K562 (cell line): ENCODE measurements at regions not wholly inside any gene's neighbourhood (a gene's known extent, or its start where the extent isn't known, plus 50 kb on each side); places are given as distances from the start of the nearest gene placed in this dataset.

ENCODE experiments used
- ATAC-seq: fragments of 200-7000 bp; cut with Tn5 transposase; 3 replicates; pipeline ENCODE4 v1.9.1; 2020; ENCODE audit warnings: moderate library complexity
- BruUV-seq: library from RNA; stranded (reverse); fragments of 400-500 nt; replicated peaks from 2 replicates; lab custom pipeline; 2021; lab: Mats Ljungman, UMichigan
- CTCF ChIA-PET: fragments of 300-600 bp; formaldehyde crosslinking; extraction: SDS; loops from one replicate; lab custom pipeline; 2021; ENCODE audit warnings: low intra/inter-chr PET ratio; lab: Yijun Ruan, JAX
- POLR2A ChIA-PET: fragments of 300-600, 350-650 bp; sonication (Branson Sonifier 250); formaldehyde crosslinking; extraction: SDS; loops from one replicate; lab custom pipeline; 2021; ENCODE audit warnings: antibody characterized with exemption, inconsistent platforms; lab: Yijun Ruan, JAX
- DNase-seq, 4 experiments: peaks; one replicate each; pipeline versions ENCODE4 v3.0.0 to v3.0.0-alpha.2; 2011 to 2018; ENCODE audit warnings: low spot score in 3 of 4, mixed read lengths in 3 of 4; ENCODE audit errors: extremely low read depth in 1 of 4
- FAIRE-seq: peaks from 2 replicates; lab custom pipeline; 2011; peaks lifted over from hg19 to GRCh38; lab: Jason Lieb, UNC
- H2AFZ ChIP-seq: 2 replicates; pipeline ENCODE4 v1.6.0; 2011; ENCODE audit warnings: low read depth, low read length, control low read depth, inconsistent platforms
- H3K27ac ChIP-seq: fragments of 200-600 bp; 3 replicates; pipeline ENCODE4 v1.8.0; 2011; ENCODE audit warnings: low read depth, mild to moderate bottlenecking, control low read depth, inconsistent platforms, low read length, moderate library complexity, mixed read lengths; ENCODE audit errors: extremely low read depth
- H3K27me3 ChIP-seq, 2 experiments: fragments of 300-600 bp in 1 of 2; 2 replicates in 1 of 2; 3 replicates in 1 of 2; pipeline versions ENCODE4 v1.6.0 to v1.8.0; 2011; ENCODE audit warnings: inconsistent platforms in 2 of 2, low read length in 2 of 2, mild to moderate bottlenecking in 1 of 2, mixed read lengths in 1 of 2, moderate library complexity in 1 of 2; ENCODE audit not compliant: control insufficient read depth in 2 of 2, insufficient read depth in 2 of 2
- H3K36me3 ChIP-seq: fragments of 300-600 bp; 3 replicates; pipeline ENCODE4 v1.8.0; 2011; ENCODE audit warnings: mild to moderate bottlenecking, low read length, inconsistent platforms; ENCODE audit not compliant: control insufficient read depth, insufficient read depth
- H3K4me1 ChIP-seq, 2 experiments: fragments of 200-600 bp in 1 of 2; replicated peaks in 1 of 2; 2 replicates in 1 of 2; 3 replicates in 1 of 2; pipeline versions ENCODE4 v1.5.1 to v1.8.0; 2011; ENCODE audit warnings: inconsistent platforms in 2 of 2, low read length in 2 of 2, mild to moderate bottlenecking in 1 of 2, mixed read lengths in 1 of 2, moderate library complexity in 1 of 2; ENCODE audit not compliant: control insufficient read depth in 2 of 2, insufficient read depth in 2 of 2
- H3K4me2 ChIP-seq: 2 replicates; pipeline ENCODE4 v1.6.1; 2011; ENCODE audit warnings: low read length, control low read depth, inconsistent platforms, mixed read lengths; ENCODE audit not compliant: insufficient read depth
- H3K4me3 ChIP-seq: fragments of 200-600 bp; sonication (generic), shearing (Covaris generic); 2 replicates; pipeline ENCODE4 v1.5.1; 2016; ENCODE audit warnings: control low read depth, inconsistent platforms
- H3K79me2 ChIP-seq: fragments of 200-600 bp; 3 replicates; pipeline ENCODE4 v1.8.0; 2011; ENCODE audit warnings: low read length, inconsistent platforms; ENCODE audit not compliant: control insufficient read depth, insufficient read depth
- H3K9ac ChIP-seq, 2 experiments: 2 replicates each; pipeline versions ENCODE4 v1.6.0 to v1.6.1; 2011; ENCODE audit warnings: low read depth in 2 of 2, low read length in 2 of 2, control low read depth in 1 of 2, inconsistent platforms in 1 of 2, mild to moderate bottlenecking in 1 of 2, mixed read lengths in 1 of 2; ENCODE audit not compliant: insufficient read depth in 1 of 2
- H3K9me1 ChIP-seq: one replicate; pipeline ENCODE4 v1.6.0; 2011; ENCODE audit warnings: inconsistent platforms, mild to moderate bottlenecking, low read length, moderate library complexity; ENCODE audit not compliant: control insufficient read depth, insufficient read depth
- H3K9me3 ChIP-seq: replicated peaks from 2 replicates; pipeline ENCODE4 v1.5.1; 2011; ENCODE audit warnings: low read depth, low read length, inconsistent platforms; ENCODE audit not compliant: control insufficient read depth, insufficient read depth
- H4K20me1 ChIP-seq: replicated peaks from 2 replicates; pipeline ENCODE4 v1.6.1; 2011; ENCODE audit warnings: low read length, inconsistent platforms, mixed read lengths; ENCODE audit not compliant: control insufficient read depth, insufficient read depth
- ARID2 ChIP-seq: fragments of 450-650 bp; IDR thresholded peaks from 2 replicates; pipeline ENCODE4 v1.6.1; 2017; ENCODE audit warnings: antibody characterized with exemption, mild to moderate bottlenecking
- ARID3B ChIP-seq: fragments of 250-450 bp; sonication (Bioruptor Pico); IDR thresholded peaks from 2 replicates; pipeline ENCODE4 v1.4.0; 2020; ENCODE audit warnings: borderline replicate concordance
- DLX4 ChIP-seq: fragments of 250-450 bp; sonication (Bioruptor Pico); IDR thresholded peaks from 2 replicates; pipeline ENCODE4 v1.6.1; 2021; ENCODE audit warnings: mild to moderate bottlenecking
- HDGF ChIP-seq: fragments of 450-650 bp; IDR thresholded peaks from 2 replicates; pipeline ENCODE4 v1.6.1; 2016
- HLTF ChIP-seq: fragments of 450-650 bp; IDR thresholded peaks from 2 replicates; pipeline ENCODE4 v1.6.1; 2016
- KLF6 ChIP-seq: fragments of 250-450 bp; sonication (Bioruptor Pico); IDR thresholded peaks from 2 replicates; pipeline ENCODE4 v1.4.0; 2020; ENCODE audit warnings: mild to moderate bottlenecking, moderate library complexity, borderline replicate concordance
- NFYB ChIP-seq: IDR thresholded peaks from 2 replicates; pipeline ENCODE4 v1.6.1; 2011; ENCODE audit warnings: mild to moderate bottlenecking, moderate library complexity; ENCODE audit not compliant: insufficient read length; ENCODE audit errors: extremely low read depth
- PML ChIP-seq: IDR thresholded peaks from 2 replicates; pipeline ENCODE4 v1.6.1; 2012; ENCODE audit warnings: low read length, inconsistent platforms
- PPARD ChIP-seq: fragments of 250-450 bp; sonication (Bioruptor Pico); IDR thresholded peaks from 2 replicates; pipeline ENCODE4 v1.8.0; 2022; ENCODE audit warnings: inconsistent platforms, mild to moderate bottlenecking, moderate library complexity
- TGIF2 ChIP-seq: sonication (generic); formaldehyde crosslinking; IDR thresholded peaks from 2 replicates; pipeline ENCODE4 v1.8.1; 2022; ENCODE audit warnings: mild to moderate bottlenecking, missing genetic modification reagents, moderate library complexity
- ZNF318 ChIP-seq, 2 experiments: fragments of 450-650 bp; IDR thresholded peaks; 2 replicates each; pipeline ENCODE4 v1.6.1; 2016; ENCODE audit warnings: mild to moderate bottlenecking in 2 of 2, borderline replicate concordance in 1 of 2, low read depth in 1 of 2, moderate library complexity in 1 of 2
- ZNF778 ChIP-seq: fragments of 450-650 bp; formaldehyde crosslinking; IDR thresholded peaks from 2 replicates; pipeline ENCODE4 v1.4.0; 2020; ENCODE audit warnings: mild to moderate bottlenecking, moderate library complexity
- WGBS: fragments of 100-300 bp; shearing (Covaris generic); methylation state at CpG from one replicate; pipeline ENCODE4 v1.1.6; 2016; ENCODE audit warnings: low coverage, mixed read lengths; ENCODE audit not compliant: insufficient coverage; ENCODE audit errors: missing lambda C conversion rate; 5-methylcytosine and 5-hydroxymethylcytosine counted together
- in situ Hi-C: fragments of 300-500 bp; cut with MboI; formaldehyde crosslinking; loops from 4 replicates; pipeline ENCODE4 v1.15.0; 2018; ENCODE audit warnings: inconsistent platforms, mixed read lengths
- intact Hi-C: fragments of 100-400 bp; cut with micrococcal nuclease; formaldehyde crosslinking; loops from 2 replicates; pipeline ENCODE4 v1.14.2; 2022
- TF ChIP-seq, protein P1 (sequence below): fragments of 450-650 bp; formaldehyde crosslinking; conservative IDR thresholded peaks from 2 replicates; pipeline ENCODE4 v1.4.0; 2022; ENCODE audit warnings: mild to moderate bottlenecking, missing genetic modification characterization

DNA sequence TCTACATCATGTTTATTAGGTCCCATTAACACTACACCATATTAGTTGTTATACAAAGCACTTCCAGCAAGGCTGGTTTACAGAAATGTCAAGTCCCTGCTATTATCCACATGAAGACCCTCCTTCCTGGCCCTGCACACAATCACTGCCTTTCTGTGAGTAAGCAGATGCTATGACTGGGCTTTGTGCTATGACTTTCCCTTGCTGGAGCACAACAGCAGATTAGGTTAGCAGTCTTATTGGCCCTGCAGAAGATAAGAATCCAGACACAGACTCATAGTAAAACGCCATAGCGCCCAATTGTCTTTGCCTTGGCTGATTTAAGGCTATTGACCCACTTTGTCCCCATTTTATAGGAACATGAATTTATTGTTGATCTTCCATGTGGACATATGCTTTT, 228.9 kb upstream of the ACTBL2 start:
- Histone ChIP-seq H3K9ac (no peak overlapping the region), H3K27me3 (no peaks in the 10 kb centered on the region), H3K9me3 (no peaks in the 10 kb centered on the region), H3K27ac (no peak overlapping the region), H3K36me3 (no peaks in the 10 kb centered on the region), H3K4me3 (no peak overlapping the region), H4K20me1 (no peaks in the 10 kb centered on the region), H3K9me1 (no peaks in the 10 kb centered on the region), H3K4me2 (no peak overlapping the region), H3K79me2 (no peaks in the 10 kb centered on the region), H2AFZ (no peak overlapping the region), H3K4me1 (no peaks in the 10 kb centered on the region)
- in situ Hi-C loops (no loop called here), intact Hi-C loops (no loop called here)
- no peak for FAIRE-seq
- ATAC-seq = no peak
- DNase-seq = no peak
- BruUV-seq = no TSS peak
- 6% methylated on average over 2 of the region's 2 CpGs for WGBS
- POLR2A ChIA-PET = interaction anchor here (1.4 kb wide), 1 partner anchor 9 kb away, joined by 6 read pairs; no protein-coding TSS in a partner anchor
- CTCF ChIA-PET = no interaction called here
- TF ChIP-seq PML = no peak
- no peak for TF ChIP-seq DLX4 (CRISPR knock-in tag)
- TF ChIP-seq HLTF = no peak
- no peak for TF ChIP-seq ARID2
- no peak for TF ChIP-seq ARID3B (CRISPR knock-in tag)
- no peak for TF ChIP-seq TGIF2 (CRISPR knock-in tag)
- no peak for TF ChIP-seq KLF6
- TF ChIP-seq, protein P1, sequence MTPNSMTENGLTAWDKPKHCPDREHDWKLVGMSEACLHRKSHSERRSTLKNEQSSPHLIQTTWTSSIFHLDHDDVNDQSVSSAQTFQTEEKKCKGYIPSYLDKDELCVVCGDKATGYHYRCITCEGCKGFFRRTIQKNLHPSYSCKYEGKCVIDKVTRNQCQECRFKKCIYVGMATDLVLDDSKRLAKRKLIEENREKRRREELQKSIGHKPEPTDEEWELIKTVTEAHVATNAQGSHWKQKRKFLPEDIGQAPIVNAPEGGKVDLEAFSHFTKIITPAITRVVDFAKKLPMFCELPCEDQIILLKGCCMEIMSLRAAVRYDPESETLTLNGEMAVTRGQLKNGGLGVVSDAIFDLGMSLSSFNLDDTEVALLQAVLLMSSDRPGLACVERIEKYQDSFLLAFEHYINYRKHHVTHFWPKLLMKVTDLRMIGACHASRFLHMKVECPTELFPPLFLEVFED (CRISPR knock-in tag) = no peak
- TF ChIP-seq HDGF = no peak
- TF ChIP-seq ZNF778 (CRISPR knock-in tag) = no peak
- TF ChIP-seq ZNF318 (IDR thresholded peaks at IDR 0.05; ENCODE audit: borderline replicate concordance in 1 of 2, low read depth in 1 of 2) = no peak
- TF ChIP-seq NFYB = no peak
- no peak for TF ChIP-seq PPARD
